Activated CD4-positive, alpha-beta T cell treated with anti-CD3 and anti-CD28 coated beads for 24 hours (primary cell): ENCODE measurements at regions not wholly inside any gene's neighbourhood (a gene's known extent, or its start where the extent isn't known, plus 50 kb on each side); places are given as distances from the start of the nearest gene placed in this dataset.
"Not testable (repeated sequence)": the region's sequence is repeated elsewhere in the genome, so short reads cannot be mapped to it uniquely, and the experiment has no call there.

ENCODE experiments used
- DNase-seq, 2 donors: peaks; one replicate each; pipeline ENCODE4 v3.0.0-alpha.2; 2020; ENCODE audit warnings: low read depth in 2 of 2

GRCh38 chr2:132272713-132273112, 111.0 kb upstream of the ANKRD30BL start:
- DNase-seq = no peak

- not testable (repeated sequence) for DNase-seq
Measured at GRCh38 chr2:132273585-132273984, 111.8 kb upstream of the ANKRD30BL start.

DNA sequence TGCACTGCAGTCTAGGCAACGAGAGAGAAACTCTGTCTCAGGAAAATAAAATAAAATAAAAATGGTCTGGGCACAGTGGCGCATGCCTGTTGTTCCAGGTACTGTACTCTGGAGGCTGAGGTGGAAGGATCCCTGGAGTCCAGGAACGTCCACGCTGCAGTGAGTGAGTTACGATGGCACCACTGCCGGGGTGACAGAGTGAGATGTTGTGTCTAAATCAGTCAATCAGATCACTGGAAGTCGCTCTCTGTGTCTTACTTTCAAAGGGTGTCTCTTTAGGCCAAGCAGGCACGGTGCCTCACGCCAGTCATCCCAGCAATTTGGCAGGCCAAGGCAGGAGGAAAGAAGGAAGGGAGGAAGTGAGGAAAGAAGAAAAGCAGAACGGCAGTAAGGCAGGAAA, 112.2 kb upstream of the ANKRD30BL start:
- no peak for DNase-seq

DNA sequence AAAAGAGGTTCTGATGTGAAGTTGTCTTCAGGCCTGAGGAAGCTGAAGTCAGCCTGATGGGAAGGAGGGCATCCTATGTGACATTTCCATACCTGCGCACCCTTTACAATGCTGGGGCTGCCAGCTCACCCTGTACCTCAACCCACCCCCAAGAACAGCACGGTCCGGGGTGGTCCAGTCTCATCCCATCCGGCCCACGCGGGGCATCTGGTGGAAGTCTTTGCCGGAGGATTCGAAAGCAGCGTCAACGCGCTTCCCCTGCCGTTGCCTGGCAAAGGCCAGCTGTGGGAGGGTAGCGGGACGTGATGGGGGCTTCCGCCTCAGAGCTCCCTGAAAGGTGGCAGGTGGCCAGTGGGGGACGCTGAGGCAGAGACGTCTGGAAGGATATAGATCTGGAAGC, 113.6 kb upstream of the ANKRD30BL start:
- DNase-seq = no peak

GRCh38 chr2:132276571-132276981, 114.8 kb upstream of the ANKRD30BL start:
- DNase-seq = no peak

- DNase-seq = no peak
Measured at GRCh38 chr2:132278267-132278666, 116.5 kb upstream of the ANKRD30BL start.

DNA sequence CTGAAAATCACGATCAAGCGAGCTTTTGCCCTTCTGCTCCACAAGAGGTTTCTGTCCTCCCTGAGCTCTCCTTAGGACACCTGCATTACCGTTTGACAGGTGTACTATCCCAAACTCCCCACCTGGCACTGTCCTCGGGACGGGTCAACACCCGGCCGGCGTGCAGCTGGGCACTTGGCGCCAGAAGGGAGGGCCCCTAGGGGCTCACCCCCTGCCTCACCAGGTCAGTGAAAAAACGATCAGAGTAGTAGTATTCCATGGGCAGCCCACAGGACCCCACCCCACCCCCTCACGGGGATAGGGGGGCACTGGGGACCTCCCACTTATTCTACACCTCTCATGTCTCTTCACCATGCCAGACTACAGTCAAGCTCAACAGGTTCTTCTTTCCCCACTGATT, 117.6 kb upstream of the ANKRD30BL start:
- DNase-seq = no peak

DNA sequence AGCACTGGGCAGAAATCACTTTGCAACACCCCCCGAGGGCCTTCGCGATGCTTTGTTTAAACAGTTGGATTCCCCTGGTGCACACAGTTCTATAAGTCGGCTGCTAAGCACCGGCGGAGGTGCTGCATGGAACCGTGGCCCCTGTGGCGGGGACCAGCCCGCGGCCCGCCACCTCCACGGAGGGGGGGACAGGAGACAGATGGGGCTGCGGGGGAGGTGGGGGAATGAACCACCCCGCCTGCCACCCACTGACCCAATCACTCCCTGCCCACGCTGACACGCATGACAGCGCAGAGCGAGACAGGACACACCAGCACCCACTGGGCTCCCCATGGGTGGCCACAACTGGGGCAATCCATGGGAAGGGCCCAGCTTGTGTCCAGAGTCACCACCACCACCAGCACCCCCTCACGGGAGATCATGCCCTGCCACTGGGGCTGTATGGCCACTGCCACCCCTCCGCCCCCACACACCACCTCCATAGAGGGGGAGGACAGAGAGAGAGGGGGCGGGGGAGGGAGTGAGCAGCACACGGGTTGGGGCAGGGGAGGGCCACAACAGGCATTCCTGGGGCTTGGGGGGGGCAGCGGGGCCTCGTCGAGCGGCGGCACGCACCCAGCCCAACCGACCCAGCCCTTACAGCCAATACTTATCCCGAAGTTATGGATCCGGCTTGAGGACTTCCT, 118.3 kb upstream of the ANKRD30BL start:
- no peak for DNase-seq

- DNase-seq = no peak
Measured at GRCh38 chr2:132280912-132281311, 119.2 kb upstream of the ANKRD30BL start.

DNA sequence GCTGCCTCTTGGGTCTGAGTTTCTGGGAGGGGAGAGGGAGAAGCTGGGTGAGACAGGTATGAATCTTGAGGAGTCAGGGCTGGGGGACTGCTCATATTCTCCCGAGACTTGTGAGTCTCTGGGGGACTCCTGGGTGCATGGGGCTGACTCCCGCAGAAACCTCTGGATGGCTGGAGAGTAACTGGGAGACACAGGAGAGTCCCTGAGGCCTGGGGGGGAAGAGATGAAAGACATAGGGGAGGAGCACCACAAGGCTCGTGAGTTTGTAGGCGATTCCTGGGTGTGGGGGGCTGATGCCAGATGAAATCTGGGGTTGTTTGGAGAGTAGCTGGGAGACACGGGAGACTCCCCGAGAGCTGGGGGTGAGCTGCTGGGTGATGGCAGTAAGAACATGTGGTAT, 120.4 kb upstream of the ANKRD30BL start:
- DNase-seq = not testable (repeated sequence)

DNA sequence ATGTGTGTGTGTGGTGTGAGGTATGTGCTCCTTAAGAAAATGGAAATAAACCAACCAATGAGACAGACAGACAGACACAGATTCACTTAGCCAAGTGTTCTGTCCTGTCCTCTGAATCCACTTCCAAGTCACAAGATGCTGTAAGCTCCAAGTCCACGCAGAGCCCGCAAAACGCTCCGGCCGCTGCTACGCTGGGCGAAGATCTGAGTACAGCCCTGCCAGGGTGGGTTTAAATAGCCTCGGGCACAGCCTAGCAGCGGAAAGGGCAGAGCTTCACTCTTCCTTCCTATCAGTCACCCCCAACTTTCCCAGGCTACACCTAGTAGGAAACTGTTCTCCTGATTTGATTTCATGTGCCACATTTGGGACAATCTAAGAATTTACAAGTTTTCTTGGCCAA, 121.2 kb upstream of the ANKRD30BL start:
- no peak for DNase-seq

GRCh38 chr2:132286289-132286911, 124.6 kb upstream of the ANKRD30BL start:
- not testable (repeated sequence) for DNase-seq

- DNase-seq = not testable (repeated sequence)
Measured at GRCh38 chr2:132287910-132288309, 126.2 kb upstream of the ANKRD30BL start.

DNA sequence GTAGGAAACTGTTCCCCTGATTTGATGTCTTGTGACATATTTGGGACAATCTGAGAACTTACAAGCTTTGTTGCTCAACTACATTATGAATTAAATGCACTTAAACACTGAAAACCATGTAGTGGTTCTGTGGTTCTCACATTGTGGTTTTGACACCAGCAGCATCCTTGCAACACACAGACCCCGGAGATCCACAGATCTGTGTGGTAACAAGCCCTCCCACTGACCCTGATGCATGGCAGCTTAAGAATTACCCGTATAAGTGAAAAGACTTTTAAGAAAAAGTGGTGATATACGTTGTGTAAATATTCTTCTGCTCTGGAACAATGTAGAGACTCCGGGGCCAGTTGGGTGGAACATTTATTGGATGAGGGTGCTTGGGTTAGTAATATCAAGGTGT, 127.4 kb upstream of the ANKRD30BL start:
- DNase-seq = not testable (repeated sequence)

GRCh38 chr2:132289812-132290211, 126.8 kb upstream of the GPR39 start:
- DNase-seq = not testable (repeated sequence)

DNA sequence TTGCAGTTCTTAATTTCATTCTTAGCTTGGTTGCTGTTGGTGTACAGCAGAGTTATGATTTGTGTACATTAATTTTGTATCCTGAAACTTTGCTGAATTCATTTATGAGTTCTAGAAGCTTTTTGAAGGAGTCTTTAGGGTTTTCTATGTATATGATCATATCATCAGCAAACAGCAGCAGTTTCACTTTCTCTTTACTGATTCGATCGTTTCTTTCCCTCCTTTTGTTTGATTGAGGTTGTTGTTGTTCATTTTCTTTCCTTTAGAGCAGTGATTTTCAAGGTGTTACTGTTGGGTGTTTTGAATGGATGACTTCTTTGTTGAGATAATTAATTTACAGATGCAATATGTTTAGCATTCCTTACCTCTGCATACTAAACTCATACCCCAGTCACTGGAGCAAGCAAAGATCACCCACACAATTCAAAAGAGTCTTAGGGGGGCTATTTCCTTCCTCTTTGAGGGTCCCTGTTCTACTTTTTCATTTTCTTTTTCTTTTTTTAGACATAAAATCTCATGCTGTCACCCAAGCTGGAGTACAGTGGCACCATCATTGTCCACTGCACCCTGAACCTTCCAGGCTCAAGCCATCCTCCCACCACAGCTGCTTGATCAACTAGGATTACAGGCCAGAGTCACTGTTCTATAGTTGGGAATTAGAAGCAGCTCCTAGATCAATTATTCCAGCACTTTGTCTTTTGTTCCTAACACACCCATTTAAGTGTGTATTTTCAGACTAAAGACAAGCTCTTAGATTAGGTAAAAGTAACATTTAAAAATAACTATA, 115.8 kb upstream of the GPR39 start:
- not testable (repeated sequence) for DNase-seq

- DNase-seq = not testable (repeated sequence)
Measured at GRCh38 chr2:132304661-132305380, 111.8 kb upstream of the GPR39 start.

DNA sequence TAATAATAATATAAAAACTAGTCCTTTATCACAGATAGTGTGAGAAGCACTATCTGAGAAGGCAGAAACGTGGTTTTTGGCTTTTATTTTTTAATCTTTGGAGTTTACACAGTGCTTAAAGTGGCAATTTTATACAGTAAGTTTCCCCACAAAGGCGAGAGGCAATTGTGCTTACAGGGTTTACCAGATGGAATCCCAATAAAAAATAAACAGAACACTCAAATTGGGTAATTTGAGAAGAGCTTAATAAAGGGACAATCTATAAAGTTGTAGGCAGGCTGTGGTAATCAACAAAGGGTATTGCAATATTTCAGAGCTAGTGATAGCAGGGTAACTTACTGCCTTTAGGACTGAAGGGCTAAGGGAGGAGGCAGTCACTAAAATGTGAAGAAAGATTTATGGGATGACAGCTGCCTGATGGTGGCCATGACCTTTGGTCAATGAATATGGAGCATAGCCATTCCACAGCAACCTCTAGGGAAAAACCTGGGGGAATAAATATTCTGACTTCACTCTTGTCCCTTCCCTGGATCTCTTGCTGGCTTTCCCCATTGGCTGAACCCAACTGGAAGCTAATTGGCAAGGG, 108.9 kb upstream of the GPR39 start:
- not testable (repeated sequence) for DNase-seq

DNA sequence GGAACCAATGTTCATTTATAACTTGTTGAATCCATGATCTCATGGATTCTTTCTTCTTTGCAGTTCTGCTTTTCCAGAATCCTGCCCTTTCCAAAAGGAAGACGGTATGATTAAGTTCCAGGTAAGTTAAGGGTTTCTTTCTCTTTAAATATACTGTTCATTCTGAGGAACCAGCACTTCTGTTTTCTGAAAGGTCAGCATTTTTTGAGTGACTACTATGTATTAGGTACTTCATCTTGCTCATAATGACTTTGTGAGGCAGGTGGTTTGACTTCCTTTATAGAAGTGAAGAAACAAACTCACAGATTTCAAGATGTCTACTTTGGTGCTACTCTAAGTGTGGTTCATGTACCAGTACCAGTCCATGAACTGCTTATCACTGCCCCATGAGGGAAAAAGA, 107.4 kb upstream of the GPR39 start:
- DNase-seq = not testable (repeated sequence)

- not testable (repeated sequence) for DNase-seq
Measured at GRCh38 chr2:132315546-132315945, 101.1 kb upstream of the GPR39 start.

GRCh38 chr2:132317026-132317680, 99.5 kb upstream of the GPR39 start:
- not testable (repeated sequence) for DNase-seq
